SK-N-SH treated with all-trans-retinoic acid at 6 μM for 48 hours (cell line): ENCODE measurements at regions not wholly inside any gene's neighbourhood (a gene's known extent, or its start where the extent isn't known, plus 50 kb on each side); places are given as distances from the start of the nearest gene placed in this dataset.

Experiments
- ARNTL ChIP-seq: fragments of 450-650 bp; formaldehyde crosslinking; IDR thresholded peaks from 2 replicates; pipeline ENCODE4 v1.5.0; 2020; ENCODE audit warnings: low read depth, mild to moderate bottlenecking, moderate library complexity, borderline replicate concordance
- BACH2 ChIP-seq: fragments of 250-450 bp; sonication (Bioruptor Pico); IDR thresholded peaks from 2 replicates; pipeline ENCODE4 v1.9.0; 2021; ENCODE audit warnings: mild to moderate bottlenecking, borderline replicate concordance
- SNAI2 ChIP-seq: fragments of 250-450 bp; sonication (Bioruptor Pico); IDR thresholded peaks from 2 replicates; pipeline ENCODE4 v1.5.0; 2020; ENCODE audit warnings: mild to moderate bottlenecking, moderate library complexity
- TOX ChIP-seq: fragments of 250-450 bp; sonication (Bioruptor Pico); IDR thresholded peaks from 2 replicates; pipeline ENCODE4 v1.8.0; 2021; ENCODE audit warnings: mild to moderate bottlenecking, moderate library complexity, borderline replicate concordance
- ZFP30 ChIP-seq: fragments of 450-650 bp; formaldehyde crosslinking; IDR thresholded peaks from 2 replicates; pipeline ENCODE4 v1.5.0; 2022; ENCODE audit warnings: mild to moderate bottlenecking, moderate library complexity
- TF ChIP-seq, protein P1 (sequence below): fragments of 250-450 bp; sonication (Bioruptor Pico); IDR thresholded peaks from 2 replicates; pipeline ENCODE4 v1.8.0; 2020; ENCODE audit warnings: mild to moderate bottlenecking, moderate library complexity, borderline replicate concordance
- TF ChIP-seq, protein P2 (sequence below): fragments of 250-450 bp; sonication (Bioruptor Pico); IDR thresholded peaks from 2 replicates; pipeline ENCODE4 v1.5.1; 2020; ENCODE audit warnings: low read depth, mild to moderate bottlenecking, moderate library complexity

DNA sequence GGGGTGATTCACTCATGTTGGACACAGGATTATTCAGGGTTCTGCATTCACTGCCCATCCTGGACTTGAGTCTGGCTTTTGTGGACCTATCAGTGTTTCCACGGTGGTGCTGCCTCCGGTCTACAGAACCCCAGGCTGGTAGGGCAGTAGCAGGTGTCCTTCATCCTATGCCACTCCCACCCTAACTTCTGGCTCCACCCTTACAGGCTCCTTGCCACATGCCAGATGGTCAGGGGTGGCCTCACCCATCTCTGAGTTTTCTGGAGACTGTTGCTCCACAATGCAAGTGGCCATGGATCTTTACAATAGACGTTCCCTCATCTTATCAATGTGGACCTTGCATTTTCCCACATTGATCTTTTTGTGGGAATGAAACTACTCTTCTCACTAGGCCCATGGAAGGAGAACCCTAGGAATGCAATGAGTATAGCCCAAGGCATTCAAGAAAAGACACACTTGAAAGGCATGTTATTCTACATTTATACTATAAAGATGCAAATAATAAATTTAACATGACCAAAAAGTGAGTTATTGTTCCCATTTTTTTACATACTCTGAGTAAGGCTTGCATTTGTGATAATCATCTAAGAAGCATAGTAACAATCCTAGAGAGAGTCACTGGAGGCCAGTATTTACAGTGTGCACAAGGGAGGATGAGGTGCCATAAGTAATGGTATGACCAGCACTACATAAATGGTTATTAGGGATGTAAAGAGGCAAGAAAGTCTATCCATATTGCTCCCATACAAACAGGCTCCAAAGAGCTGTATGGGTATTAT lies 57.4 kb upstream of the ADO start:
- TF ChIP-seq ARNTL (CRISPR knock-in tag) = no peak
- no peak for TF ChIP-seq BACH2
- no peak for TF ChIP-seq SNAI2 (CRISPR knock-in tag)
- no peak for TF ChIP-seq ZFP30 (CRISPR knock-in tag)
- TF ChIP-seq, protein P1, sequence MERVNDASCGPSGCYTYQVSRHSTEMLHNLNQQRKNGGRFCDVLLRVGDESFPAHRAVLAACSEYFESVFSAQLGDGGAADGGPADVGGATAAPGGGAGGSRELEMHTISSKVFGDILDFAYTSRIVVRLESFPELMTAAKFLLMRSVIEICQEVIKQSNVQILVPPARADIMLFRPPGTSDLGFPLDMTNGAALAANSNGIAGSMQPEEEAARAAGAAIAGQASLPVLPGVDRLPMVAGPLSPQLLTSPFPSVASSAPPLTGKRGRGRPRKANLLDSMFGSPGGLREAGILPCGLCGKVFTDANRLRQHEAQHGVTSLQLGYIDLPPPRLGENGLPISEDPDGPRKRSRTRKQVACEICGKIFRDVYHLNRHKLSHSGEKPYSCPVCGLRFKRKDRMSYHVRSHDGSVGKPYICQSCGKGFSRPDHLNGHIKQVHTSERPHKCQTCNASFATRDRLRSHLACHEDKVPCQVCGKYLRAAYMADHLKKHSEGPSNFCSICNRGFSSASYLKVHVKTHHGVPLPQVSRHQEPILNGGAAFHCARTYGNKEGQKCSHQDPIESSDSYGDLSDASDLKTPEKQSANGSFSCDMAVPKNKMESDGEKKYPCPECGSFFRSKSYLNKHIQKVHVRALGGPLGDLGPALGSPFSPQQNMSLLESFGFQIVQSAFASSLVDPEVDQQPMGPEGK (CRISPR knock-in tag) = no peak
- TF ChIP-seq, protein P2, sequence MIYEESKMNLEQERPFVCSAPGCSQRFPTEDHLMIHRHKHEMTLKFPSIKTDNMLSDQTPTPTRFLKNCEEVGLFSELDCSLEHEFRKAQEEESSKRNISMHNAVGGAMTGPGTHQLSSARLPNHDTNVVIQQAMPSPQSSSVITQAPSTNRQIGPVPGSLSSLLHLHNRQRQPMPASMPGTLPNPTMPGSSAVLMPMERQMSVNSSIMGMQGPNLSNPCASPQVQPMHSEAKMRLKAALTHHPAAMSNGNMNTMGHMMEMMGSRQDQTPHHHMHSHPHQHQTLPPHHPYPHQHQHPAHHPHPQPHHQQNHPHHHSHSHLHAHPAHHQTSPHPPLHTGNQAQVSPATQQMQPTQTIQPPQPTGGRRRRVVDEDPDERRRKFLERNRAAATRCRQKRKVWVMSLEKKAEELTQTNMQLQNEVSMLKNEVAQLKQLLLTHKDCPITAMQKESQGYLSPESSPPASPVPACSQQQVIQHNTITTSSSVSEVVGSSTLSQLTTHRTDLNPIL (CRISPR knock-in tag) = no peak
- TF ChIP-seq TOX (CRISPR knock-in tag) = no peak
